GM18511 (cell line): ENCODE measurements at regions not wholly inside any gene's neighbourhood (a gene's known extent, or its start where the extent isn't known, plus 50 kb on each side); places are given as distances from the start of the nearest gene placed in this dataset.

ENCODE experiments used
- ATAC-seq: cut with Tn5 transposase; IDR thresholded peaks from one replicate; pipeline ENCODE4 v1.9.1; 2021; ENCODE audit warnings: mild to moderate bottlenecking, moderate library complexity; ENCODE audit not compliant: unreplicated experiment

DNA sequence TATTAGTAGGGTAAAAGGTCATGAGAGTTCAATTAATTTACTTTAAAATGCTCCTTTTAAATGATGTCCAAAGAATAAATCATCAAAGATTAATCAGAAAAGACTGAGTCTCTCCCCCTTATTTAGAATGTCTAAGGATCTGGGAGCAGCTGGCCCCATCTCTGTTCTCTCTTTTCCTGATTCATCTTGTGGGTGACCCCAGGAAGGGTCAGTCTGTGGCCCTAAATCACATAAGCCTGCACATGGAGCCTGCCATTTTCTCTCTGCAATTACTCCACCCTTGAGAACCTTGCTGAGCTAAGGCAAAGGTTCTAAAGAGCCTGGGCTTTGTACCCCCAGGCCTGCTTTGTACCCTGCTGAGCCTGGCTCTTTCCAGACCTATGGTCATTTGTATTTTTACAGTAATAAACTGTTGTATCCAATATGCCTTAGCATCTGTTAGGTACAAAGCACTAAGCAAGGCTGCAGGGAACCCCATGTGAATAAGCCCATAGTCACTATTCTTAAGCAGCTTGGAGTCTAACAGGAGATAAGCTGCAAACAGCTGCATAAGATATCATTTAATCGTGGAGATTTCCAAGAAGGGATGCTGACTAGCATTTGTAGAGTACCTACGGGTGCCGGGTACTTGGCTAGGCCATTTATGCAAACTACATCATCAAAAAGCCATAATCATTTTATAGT lies 431.0 kb upstream of the MARCKS start:
- no peak for ATAC-seq

DNA sequence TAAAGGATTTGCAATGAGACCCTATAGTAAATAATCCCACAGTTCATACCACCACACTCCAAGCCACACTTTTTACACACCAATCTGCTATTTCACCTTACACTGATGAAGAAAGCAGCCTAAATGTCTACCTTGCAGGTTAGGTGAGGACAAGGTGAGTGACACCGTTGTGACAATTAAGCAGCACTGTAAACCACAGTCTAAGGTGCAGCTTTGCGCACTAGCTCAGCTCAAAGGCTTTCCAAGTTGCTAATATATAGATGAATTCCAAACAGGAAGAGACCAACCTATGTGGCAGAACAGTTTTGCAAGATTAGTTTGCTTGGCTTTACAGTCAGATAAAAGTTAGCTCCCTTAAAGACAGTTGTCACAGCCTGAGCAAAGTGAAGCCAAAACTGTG lies 429.5 kb upstream of the MARCKS start:
- ATAC-seq, result no peak

DNA sequence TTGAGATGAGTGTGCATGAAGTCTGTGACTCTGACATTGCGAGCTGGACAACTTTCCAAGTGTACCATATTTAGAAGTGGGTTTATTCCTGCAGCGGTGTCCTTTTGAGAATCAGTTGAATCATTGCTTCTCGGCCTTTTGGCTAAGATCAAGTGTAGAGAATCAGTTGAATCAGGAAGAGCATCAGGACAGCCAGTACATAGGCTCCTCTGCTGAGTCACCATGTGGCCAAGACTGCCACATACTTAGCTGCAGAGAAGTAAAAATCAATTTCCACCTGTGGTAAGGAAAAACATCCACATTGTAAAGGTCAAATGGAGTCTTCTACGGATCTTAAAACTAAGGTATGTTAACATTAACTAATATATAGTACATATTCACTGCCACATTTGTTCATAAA lies 428.4 kb upstream of the MARCKS start:
- ATAC-seq, result no peak

DNA sequence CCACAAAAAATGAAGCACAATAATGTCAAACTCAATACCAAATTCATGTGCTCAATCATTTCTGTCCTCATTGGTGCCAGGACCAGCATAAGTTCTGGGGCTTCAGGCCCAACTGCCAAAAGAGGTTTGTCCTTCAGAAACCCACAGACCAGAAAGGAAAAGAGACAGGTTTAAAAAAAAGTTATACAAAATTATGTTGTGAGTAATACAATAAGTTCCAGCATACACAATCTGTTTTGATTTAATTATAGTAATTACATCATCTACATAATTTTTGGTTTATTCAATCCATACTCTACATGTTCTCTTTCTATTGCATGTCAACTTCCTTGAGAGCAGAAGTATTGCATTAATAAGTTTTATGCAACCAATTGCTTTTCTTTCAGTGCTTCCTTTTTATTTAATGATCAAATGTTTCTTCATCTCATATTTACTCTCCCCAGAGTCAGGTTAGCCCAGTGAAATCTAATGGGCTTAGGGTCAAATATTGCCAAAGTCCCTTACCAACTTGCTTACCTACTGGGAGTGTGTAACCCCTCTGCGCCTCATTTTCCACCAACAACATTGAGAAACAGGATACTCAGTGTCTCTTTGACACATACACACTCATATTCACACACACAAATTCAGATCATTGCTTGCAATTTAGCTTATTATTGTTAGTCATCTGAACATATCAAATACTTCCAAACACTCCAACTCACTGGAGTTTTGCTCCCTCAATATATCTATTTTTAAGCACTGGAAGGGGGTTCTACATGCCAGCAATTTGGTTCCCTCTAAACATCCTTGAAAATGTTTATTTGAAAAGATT lies 424.4 kb upstream of the MARCKS start:
- no peak for ATAC-seq

DNA sequence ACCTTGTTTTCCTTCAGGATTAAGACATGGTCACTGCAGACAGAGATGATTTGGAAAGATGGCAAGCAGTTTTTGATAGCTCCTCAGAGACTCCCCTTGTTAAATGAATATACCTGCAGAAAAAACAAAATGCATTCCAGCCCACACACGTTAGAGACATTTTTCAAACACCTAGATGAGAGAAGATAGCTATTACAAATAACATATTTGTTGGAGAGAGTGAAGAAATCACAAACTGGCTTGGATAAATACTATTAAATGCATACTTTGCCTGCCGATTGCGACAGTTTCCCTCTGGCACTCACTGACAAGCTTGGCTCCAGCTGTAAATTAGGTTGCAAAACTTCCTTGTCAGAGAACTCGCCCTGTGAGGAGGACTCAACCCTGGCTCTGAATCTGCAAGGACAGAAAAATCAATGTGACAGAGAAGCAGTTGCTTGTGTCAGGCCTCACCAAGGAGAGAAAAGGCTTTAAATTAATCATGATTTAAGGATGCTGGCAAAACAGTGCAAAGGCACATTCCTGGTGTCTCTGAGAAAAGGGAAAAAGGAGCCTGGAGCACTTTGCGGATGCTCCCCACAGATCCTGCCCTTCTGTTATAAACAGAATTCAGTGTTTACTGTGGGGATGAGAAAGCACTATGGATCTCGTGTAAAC lies 423.7 kb upstream of the MARCKS start:
- no peak for ATAC-seq

DNA sequence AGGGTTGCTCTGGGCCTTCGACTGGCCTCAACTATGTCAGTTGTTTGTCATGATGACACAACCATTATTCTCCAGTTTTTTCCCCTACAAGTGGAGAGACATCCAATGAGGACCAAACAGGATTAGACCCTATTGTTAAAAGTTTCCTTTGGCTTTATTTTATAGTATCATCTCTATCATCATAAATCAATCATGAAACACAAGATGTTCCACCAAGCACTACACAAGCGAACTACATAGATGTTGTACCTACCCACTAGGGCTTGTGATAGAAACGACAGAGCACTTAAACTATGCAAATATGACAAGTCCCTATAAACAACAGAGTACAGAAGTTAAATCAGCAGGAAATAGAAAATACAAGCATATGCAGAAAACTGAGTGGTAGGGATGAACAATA lies 422.5 kb upstream of the MARCKS start:
- ATAC-seq, result no peak

DNA sequence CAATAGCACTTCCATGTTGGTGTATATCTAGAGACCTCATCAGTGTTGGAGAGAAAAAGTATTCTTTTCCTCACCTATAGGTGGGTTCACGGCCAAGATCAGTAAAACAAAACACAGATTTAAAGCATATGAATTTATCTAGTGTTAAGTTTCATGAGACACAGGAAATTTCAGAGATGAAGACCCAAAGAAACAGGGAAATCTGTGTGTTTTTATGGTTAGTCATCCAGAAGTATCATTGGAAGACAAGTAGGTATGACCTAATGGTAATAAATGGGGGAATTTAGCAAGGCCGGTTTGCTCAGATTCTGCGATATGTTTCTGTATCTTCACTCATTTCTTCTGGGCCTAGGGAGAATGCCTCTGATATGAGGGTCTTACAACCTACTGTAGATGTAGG lies 419.6 kb upstream of the MARCKS start:
- ATAC-seq, result no peak

DNA sequence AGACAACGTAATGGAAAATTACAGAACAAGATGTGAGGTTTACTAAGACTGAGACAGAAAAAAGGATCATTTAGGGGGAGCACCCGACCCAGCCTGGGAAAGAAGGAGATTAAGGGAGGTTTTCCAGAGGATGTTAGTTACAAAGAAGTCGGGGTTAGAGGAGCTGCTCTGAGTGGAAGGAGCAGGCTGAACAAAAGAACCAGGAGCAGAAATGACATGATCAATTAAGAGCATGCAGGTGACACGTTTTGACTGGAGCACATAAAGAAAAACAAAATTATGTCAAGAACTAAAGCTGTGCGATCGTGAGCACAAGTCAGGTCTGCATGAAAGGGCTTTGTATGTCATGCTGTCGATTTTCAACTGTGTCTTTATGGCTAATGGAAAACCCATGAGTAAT lies 417.3 kb upstream of the MARCKS start:
- ATAC-seq, result no peak

DNA sequence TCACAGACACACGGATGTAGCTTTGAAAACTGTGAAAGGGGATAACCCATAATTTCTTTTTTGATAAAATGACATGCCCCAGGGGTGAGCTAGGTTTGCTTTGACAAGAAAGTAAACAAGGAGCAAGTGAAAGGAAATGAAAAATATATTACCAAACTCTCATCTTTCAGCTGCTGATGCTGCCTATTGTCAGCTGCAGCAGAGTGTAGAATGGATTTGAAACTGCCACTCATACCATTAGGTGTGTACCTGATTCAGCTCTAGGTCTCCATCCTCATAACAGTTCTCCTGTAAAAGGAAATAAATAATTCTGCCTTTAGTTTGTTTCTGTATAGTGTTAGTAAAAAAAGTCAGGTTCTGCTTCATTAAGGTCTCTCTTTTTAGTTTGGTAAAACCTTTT lies 415.1 kb upstream of the MARCKS start:
- no peak for ATAC-seq

DNA sequence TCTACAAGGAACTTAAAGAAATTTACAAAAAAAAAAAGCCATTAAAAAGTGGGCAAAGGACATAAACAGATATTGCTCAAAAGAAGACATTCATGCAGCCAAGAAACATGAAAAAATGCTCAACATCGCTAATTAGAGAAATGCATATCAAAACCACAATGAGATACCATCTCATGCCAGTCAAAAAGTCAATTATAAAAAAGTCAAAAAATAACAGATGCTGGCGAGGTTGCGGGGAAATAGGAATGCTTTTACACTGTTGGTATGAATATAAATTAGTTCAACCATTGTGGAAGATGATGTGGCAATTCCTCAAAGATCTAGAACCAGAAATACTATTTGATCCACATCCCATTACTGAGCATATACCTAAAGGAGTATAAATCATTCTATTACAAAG lies 411.9 kb upstream of the MARCKS start:
- ATAC-seq, result no peak

DNA sequence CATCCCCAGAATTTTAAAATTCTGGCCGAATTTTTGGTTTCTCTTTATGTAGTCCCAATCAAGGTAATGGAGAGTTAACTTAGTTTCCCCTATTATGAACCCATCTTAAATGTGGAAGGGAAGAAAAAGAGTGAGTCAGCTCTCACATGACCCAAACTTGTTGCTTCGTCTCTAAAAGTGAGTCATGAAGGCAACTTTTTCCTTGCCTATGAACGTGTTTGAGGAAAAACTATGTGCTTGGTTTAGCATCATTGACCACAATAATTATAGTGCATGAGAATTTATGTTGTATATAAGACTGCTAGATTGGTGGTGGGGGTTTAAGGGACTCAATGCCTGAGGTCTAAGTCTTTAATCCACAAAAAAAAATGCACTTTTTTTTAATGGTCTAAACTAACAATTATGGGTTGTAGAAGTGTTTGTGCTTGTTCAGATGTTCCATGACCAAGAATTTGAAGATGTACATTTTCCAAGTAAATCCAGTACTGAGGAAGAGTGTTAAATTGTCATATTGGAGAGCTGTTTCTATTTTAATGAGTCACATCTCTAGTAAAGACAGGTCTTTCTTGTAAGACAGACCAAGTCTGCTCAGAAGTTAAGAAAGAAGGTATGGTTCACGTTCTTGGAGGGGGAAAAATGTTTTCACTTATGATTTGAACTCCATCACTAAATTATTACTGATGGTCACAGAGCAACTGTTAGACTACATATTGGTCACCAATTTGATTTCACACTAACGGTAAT lies 409.9 kb upstream of the MARCKS start:
- no peak for ATAC-seq

DNA sequence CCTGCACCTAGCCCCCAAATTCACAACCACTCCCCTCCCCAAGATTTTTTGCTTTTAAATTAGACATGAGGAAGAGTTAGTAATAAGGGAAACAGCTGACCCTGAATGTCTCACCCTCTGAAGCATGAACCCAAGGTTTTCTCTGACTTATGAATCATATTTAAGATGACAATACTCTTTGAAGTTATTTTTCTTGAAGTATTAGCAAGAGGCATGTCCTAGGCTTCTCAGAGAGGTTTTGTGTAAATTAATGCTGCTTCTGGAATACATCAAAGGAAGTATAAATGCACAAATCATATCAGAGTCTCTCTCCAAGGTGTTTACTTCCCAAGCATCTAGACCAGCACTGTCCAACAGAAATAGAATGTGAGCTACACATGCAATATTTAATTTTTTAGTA lies 408.1 kb upstream of the MARCKS start:
- no peak for ATAC-seq

DNA sequence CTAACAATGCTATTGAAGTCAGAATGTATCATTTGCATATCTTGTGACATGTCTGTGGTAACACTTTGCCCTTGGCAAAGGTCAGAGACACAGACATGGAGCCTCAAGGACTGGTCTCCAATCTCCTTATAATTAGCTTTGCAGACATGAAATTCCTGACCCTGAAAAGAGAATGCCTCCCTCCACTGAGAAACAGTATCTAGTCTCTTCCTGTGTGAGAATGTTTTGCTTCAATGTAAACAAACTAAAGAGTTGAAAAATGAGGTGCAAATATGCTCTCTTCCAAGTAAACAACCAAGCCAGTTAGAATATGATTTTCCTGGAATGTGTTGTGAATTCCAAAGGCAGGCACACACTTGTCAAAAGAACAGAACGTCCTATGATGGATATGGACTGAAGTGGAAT lies 407.1 kb upstream of the MARCKS start:
- ATAC-seq, result no peak

DNA sequence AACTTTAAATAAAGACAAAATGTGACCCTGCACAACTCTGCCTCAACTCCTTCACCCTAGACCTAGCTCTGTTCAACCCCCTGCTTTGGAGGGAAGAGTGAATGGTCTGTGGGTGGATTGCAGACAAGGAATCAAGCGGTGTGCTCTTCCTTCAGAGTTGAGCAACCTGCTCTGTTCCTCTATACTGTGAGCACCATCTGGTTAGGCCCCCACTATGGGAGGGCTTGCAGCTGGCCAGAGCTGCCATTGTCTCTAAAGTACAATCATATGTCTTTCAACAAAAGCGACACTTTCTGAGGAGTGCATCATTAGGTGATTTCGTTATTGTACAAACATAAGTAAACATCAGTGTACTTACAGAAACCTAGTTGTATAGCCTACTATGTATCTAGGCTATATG lies 406.1 kb upstream of the MARCKS start:
- ATAC-seq, result no peak

DNA sequence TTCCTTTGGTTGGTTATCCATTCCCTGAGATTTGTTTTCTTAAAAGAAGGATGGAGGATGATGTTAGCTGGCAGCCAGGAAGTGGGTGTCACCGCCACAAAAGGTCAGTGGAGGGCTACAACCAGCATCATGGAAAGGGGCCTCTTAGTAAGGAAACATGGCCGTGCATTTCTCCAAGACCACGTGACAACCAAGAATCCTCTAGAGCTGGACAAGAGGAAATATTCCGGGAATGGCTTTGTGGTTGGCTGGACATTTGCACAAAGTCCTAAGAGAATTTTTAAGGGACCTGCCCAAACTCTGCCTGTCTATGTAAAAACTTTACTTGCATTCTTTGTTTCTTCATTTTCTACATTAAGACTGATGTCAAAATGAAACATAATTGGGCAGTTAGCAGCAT lies 399.9 kb upstream of the MARCKS start:
- no peak for ATAC-seq

DNA sequence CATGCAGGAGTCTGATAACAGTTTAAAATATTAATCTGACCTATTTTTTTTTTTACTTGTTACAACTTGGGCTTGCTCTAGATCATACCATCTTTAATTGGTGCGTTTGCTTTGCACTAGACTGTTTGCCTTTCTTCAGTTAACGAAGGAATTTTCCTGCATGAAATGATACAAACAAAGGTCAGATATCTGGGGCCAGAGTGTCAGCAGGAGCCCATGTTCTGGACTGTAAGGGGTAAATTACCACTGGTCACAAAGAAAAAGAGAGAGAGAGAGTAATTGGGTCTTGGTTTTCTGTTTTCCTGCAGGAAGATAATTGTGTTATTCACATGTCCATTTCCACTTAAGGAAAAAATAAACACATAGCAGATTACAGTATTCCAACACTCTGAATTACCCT lies 399.4 kb upstream of the MARCKS start:
- ATAC-seq, result no peak

DNA sequence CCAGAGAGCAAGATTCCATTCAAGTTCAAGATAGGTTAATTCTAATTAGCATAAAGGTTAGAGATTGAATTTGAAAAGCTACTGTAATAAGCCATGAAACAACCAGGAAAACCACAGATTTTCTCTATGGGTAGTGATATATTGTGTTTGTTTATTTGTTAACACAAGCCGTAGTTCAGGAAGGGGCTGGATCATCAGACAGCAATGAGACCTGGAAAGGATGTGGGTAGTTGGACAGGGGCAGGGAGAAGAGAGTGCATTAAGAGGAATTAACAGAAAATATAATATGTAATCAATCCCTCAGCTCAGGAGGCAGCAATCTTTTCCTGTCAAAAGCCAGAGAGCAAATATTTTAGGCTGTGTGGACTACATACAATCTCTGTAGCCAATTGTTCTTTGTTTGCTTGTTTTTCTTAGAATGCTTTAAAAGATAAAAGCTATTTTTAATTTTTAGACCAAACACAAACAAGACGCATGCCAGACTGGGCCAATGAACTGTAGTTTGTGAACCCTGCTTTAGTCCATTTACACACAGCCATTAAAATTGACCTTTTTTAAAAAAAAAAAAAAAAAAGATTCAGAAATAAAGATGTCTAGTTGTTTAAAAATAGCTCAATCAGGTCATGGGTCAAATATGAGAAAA lies 398.7 kb upstream of the MARCKS start:
- ATAC-seq, result no peak

DNA sequence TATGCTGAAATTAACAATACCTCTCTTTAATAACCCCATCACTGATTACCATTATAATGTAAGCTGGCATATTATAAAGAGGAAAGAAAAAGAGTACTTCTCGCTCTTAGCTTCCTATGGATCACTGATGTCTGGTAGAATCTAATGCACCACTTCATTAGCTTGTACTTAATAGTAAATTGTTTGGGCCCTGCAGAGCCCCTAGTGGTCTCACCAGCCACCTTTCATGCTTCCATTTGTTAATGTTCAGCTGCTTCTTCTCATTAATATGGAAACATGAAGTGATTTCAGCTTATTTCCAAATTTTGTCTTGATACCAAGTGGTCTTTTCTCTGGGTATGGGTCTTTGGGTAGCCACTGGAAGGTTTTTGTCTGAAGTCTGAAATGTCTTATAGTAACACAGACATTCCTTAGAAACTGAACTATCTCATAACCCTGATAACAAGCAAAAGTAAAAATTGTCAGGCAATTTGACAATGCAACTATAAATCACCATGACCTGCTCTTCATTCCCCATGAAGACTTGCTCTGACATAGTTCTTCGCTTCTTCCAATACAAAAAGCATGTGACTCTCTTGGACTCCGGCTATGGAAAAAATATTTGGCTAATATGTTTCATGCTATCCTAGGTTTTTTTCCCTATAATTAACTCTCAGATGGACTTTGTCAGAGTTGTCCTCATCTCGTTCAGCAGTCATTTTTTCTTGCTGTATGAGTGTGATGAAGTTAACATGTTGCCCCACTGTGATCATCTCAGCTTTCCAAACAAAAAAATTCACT lies 395.8 kb upstream of the MARCKS start:
- ATAC-seq, result no peak

DNA sequence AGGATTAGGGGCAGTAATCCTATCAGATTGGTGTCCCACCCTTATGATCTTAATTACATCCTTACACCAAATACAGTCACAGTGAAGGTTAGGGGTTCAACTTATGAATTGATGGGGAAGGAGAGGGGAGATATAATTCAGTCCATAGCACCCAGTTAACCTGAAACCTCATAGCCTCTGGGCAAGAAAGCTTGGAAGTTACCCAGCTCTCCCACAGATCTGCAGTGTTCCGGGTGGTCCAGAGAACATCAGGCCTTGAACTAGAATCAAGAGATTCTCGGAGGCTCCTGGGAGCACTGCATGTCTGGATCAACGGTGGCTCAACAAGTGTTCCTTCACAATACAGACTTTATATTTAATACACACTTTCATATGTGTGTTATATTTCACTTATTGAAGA lies 392.6 kb upstream of the MARCKS start:
- ATAC-seq, result no peak

DNA sequence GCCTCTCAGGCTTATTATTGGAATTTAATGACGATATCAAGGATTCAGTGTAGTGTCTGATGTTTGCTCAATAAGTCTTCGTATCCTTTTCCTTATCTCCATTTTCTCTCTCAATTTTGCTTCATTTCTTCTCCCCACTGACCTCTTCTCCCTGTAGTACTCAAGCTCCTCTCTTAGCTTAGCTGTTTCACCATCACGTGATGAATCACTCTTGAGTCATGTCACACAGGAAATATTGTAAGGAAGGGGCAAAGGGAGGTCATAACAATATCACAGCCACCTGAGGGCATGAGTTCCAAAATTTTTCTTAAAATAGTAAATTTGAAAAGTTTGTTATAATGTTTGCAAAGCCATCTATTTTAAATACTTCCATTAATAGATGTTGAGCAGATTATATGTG lies 392.2 kb upstream of the MARCKS start:
- no peak for ATAC-seq
